Gastrocnemius medialis (tissue), 4 donors: ENCODE measurements at regions not wholly inside any gene's neighbourhood (a gene's known extent, or its start where the extent isn't known, plus 50 kb on each side); places are given as distances from the start of the nearest gene placed in this dataset.

ENCODE experiments used
- CTCF ChIP-seq, 5 experiments: fragments of 450-650 bp in 3 of 5; fragments of 200-600 bp in 2 of 5; sonication (generic) in 2 of 5; IDR thresholded peaks in 4 of 5; conservative IDR thresholded peaks in 1 of 5; 1 replicate in 4 of 5; 2 replicates in 1 of 5; pipeline ENCODE4 v1.5.1; 2016 to 2019; ENCODE audit warnings: antibody characterized with exemption in 5 of 5, mild to moderate bottlenecking in 3 of 5, moderate library complexity in 3 of 5
- POLR2A ChIP-seq, 2 donors: fragments of 450-650 bp; IDR thresholded peaks; one replicate each; pipeline ENCODE4 v1.6.1; 2017; ENCODE audit warnings: antibody characterized with exemption in 2 of 2, mild to moderate bottlenecking in 2 of 2, moderate library complexity in 2 of 2

GRCh38 chrX:42603016-42603415 lies 174.9 kb downstream of the PPP1R2C start:
- TF ChIP-seq CTCF (IDR thresholded peaks at IDR 0.05 in 4 of 5, conservative IDR thresholded peaks at IDR 0.05 in 1 of 5) (no peak), POLR2A (IDR thresholded peaks at IDR 0.05) (no peak)
